A549 (cell line): ENCODE measurements at regions not wholly inside any gene's neighbourhood (a gene's known extent, or its start where the extent isn't known, plus 50 kb on each side); places are given as distances from the start of the nearest gene placed in this dataset.

ENCODE experiments used
- JUN ChIP-seq, 2 experiments: fragments of >200 bp; sonication (Bioruptor Twin); formaldehyde crosslinking; IDR thresholded peaks; 2 replicates in 1 of 2; 3 replicates in 1 of 2; pipeline ENCODE4 v1.6.1; 2016 to 2017
- POLR2A ChIP-seq: IDR thresholded peaks from 2 replicates; pipeline ENCODE4 v1.6.1; 2012; ENCODE audit warnings: mild to moderate bottlenecking, low read length
- TF ChIP-seq, protein P1 (sequence below): fragments of >200 bp; sonication (Bioruptor Twin); formaldehyde crosslinking; IDR thresholded peaks from 3 replicates; pipeline ENCODE4 v1.5.1; 2016
- TF ChIP-seq, protein P2 (sequence below): fragments of 200-600 bp; sonication (generic); IDR thresholded peaks from 2 replicates; pipeline ENCODE4 v1.6.1; 2016; ENCODE audit warnings: antibody characterized with exemption, mild to moderate bottlenecking, moderate library complexity
- TF ChIP-seq, protein P3 (sequence below): fragments of >200 bp; sonication (Bioruptor Twin); formaldehyde crosslinking; IDR thresholded peaks from 2 replicates; pipeline ENCODE4 v1.6.1; 2016
- TF ChIP-seq, protein P4 (sequence below): IDR thresholded peaks from 2 replicates; pipeline ENCODE4 v1.6.1; 2012

DNA sequence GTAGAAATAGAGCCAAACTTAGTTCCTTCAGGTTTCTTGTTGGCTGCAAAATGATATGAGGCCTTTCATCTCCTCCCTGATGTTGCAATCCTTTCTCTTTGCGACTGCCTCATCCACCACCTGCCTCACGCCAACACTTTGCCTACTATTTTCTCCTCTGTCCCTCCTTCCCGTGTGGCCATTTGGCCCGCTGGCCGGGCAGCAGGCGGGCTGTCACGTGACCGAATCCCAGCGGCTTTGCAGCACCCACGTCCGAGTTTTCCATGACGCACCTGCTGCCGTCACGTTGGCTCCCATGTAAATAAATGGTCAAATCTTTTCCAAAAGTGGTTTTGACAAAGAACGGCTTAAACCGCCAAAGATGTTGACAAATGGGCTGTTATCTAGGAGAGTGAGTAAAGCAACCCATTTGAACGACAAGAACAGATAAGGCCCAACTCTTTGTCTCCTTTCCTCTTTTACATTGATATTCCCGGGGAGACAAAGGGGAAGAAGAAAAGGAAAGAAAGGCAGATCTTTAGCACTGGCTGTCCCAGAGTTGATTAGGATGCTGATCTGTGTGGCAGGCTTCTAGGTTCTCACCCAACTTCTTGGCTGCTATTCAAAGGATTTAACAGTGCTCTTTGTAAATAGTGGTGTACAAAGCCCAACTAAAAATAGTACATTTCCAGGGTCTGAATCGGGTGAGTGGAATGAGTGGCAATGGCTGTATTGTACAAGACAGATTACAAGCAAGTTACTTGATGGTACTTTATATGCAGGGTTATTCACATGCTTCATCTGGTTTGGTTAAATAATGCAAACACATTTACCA is 174.2 kb upstream of the JADE1 start:
- TF ChIP-seq, protein P1, sequence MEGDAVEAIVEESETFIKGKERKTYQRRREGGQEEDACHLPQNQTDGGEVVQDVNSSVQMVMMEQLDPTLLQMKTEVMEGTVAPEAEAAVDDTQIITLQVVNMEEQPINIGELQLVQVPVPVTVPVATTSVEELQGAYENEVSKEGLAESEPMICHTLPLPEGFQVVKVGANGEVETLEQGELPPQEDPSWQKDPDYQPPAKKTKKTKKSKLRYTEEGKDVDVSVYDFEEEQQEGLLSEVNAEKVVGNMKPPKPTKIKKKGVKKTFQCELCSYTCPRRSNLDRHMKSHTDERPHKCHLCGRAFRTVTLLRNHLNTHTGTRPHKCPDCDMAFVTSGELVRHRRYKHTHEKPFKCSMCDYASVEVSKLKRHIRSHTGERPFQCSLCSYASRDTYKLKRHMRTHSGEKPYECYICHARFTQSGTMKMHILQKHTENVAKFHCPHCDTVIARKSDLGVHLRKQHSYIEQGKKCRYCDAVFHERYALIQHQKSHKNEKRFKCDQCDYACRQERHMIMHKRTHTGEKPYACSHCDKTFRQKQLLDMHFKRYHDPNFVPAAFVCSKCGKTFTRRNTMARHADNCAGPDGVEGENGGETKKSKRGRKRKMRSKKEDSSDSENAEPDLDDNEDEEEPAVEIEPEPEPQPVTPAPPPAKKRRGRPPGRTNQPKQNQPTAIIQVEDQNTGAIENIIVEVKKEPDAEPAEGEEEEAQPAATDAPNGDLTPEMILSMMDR, result no peak
- TF ChIP-seq, protein P2, sequence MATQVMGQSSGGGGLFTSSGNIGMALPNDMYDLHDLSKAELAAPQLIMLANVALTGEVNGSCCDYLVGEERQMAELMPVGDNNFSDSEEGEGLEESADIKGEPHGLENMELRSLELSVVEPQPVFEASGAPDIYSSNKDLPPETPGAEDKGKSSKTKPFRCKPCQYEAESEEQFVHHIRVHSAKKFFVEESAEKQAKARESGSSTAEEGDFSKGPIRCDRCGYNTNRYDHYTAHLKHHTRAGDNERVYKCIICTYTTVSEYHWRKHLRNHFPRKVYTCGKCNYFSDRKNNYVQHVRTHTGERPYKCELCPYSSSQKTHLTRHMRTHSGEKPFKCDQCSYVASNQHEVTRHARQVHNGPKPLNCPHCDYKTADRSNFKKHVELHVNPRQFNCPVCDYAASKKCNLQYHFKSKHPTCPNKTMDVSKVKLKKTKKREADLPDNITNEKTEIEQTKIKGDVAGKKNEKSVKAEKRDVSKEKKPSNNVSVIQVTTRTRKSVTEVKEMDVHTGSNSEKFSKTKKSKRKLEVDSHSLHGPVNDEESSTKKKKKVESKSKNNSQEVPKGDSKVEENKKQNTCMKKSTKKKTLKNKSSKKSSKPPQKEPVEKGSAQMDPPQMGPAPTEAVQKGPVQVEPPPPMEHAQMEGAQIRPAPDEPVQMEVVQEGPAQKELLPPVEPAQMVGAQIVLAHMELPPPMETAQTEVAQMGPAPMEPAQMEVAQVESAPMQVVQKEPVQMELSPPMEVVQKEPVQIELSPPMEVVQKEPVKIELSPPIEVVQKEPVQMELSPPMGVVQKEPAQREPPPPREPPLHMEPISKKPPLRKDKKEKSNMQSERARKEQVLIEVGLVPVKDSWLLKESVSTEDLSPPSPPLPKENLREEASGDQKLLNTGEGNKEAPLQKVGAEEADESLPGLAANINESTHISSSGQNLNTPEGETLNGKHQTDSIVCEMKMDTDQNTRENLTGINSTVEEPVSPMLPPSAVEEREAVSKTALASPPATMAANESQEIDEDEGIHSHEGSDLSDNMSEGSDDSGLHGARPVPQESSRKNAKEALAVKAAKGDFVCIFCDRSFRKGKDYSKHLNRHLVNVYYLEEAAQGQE, result no peak
- TF ChIP-seq POLR2A (no peak), JUN (IDR thresholded peaks at IDR 0.05) (peak; percentile 87 to 91; a peak in 4 of 5 replicates)
- TF ChIP-seq, protein P3, sequence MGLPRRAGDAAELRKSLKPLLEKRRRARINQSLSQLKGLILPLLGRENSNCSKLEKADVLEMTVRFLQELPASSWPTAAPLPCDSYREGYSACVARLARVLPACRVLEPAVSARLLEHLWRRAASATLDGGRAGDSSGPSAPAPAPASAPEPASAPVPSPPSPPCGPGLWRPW, result 0 out of 2 replicates have a peak, but pooled peaks have one; percentile 39
- TF ChIP-seq, protein P4, sequence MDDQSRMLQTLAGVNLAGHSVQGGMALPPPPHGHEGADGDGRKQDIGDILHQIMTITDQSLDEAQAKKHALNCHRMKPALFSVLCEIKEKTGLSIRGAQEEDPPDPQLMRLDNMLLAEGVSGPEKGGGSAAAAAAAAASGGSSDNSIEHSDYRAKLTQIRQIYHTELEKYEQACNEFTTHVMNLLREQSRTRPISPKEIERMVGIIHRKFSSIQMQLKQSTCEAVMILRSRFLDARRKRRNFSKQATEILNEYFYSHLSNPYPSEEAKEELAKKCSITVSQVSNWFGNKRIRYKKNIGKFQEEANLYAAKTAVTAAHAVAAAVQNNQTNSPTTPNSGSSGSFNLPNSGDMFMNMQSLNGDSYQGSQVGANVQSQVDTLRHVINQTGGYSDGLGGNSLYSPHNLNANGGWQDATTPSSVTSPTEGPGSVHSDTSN, result 0 out of 2 replicates have a peak, but pooled peaks have one; percentile 37
